Gastroesophageal sphincter (tissue), 4 donors: ENCODE measurements at regions not wholly inside any gene's neighbourhood (a gene's known extent, or its start where the extent isn't known, plus 50 kb on each side); places are given as distances from the start of the nearest gene placed in this dataset.

Experiments
- ATAC-seq: fragments of 150-250 bp; one replicate; pipeline ENCODE4 v1.9.1; 2016; ENCODE audit warnings: mild to moderate bottlenecking, moderate library complexity
- H3K27ac ChIP-seq, 4 donors: fragments of 200-600 bp; sonication (generic) in 3 of 4; 1 replicate in 3 of 4; 2 replicates in 1 of 4; pipeline ENCODE4 v1.5.1; 2016 to 2019
- H3K27me3 ChIP-seq: fragments of 200-600 bp; sonication (generic); one replicate; pipeline ENCODE4 v1.5.1; 2019
- H3K36me3 ChIP-seq, 2 donors: fragments of 200-600 bp; sonication (generic); one replicate each; pipeline ENCODE4 v1.5.1; 2019; ENCODE audit warnings: control low read depth in 1 of 2
- H3K4me1 ChIP-seq, 3 donors: fragments of 200-600 bp; sonication (generic); 1 replicate in 2 of 3; 2 replicates in 1 of 3; pipeline ENCODE4 v1.5.1; 2016 to 2019; ENCODE audit warnings: control low read depth in 2 of 3
- H3K4me3 ChIP-seq, 2 donors: fragments of 200-600 bp; sonication (generic); one replicate each; pipeline ENCODE4 v1.5.1; 2019; ENCODE audit warnings: mild to moderate bottlenecking in 1 of 2, moderate library complexity in 1 of 2
- H3K9me3 ChIP-seq, 3 donors: fragments of 200-600 bp; sonication (generic); one replicate each; pipeline ENCODE4 v1.5.1; 2017 to 2019; ENCODE audit warnings: control low read depth in 2 of 3
- EP300 ChIP-seq: sonication (generic); formaldehyde crosslinking; IDR thresholded peaks from one replicate; pipeline ENCODE4 v1.6.1; 2017; ENCODE audit warnings: antibody characterized with exemption, mild to moderate bottlenecking
- POLR2A ChIP-seq, 2 donors: fragments of 450-650 bp; IDR thresholded peaks; one replicate each; pipeline ENCODE4 v1.6.1; 2017; ENCODE audit warnings: antibody characterized with exemption in 2 of 2, mild to moderate bottlenecking in 2 of 2, moderate library complexity in 1 of 2
- POLR2AphosphoS5 ChIP-seq: sonication (generic); formaldehyde crosslinking; IDR thresholded peaks from one replicate; pipeline ENCODE4 v1.6.1; 2017; ENCODE audit warnings: antibody characterized with exemption
- WGBS, 2 donors: methylation state at CpG; one replicate each; pipeline ENCODE4 v1.1.5; 2018; ENCODE audit warnings: low coverage in 1 of 2; 5-methylcytosine and 5-hydroxymethylcytosine counted together
- TF ChIP-seq, protein P1 (sequence below), 4 experiments: fragments of 200-600 bp in 2 of 4; fragments of 450-650 bp in 2 of 4; sonication (generic) in 1 of 4; IDR thresholded peaks; one replicate each; pipeline ENCODE4 v1.5.1; 2017 to 2019; ENCODE audit warnings: antibody characterized with exemption in 4 of 4, mild to moderate bottlenecking in 2 of 4, moderate library complexity in 2 of 4

- no peak overlapping the region for H3K27ac ChIP-seq
- no peak overlapping the region for H3K4me3 ChIP-seq
- H3K4me1 ChIP-seq: no peaks in the 10 kb centered on the region
- no peaks in the 10 kb centered on the region for H3K27me3 ChIP-seq
- WGBS, 2 donors: 78 to 80% methylated on average over 4 to 7 of the region's 9 CpGs
- no peak for ATAC-seq
- no peak for TF ChIP-seq POLR2AphosphoS5
- TF ChIP-seq, protein P1, sequence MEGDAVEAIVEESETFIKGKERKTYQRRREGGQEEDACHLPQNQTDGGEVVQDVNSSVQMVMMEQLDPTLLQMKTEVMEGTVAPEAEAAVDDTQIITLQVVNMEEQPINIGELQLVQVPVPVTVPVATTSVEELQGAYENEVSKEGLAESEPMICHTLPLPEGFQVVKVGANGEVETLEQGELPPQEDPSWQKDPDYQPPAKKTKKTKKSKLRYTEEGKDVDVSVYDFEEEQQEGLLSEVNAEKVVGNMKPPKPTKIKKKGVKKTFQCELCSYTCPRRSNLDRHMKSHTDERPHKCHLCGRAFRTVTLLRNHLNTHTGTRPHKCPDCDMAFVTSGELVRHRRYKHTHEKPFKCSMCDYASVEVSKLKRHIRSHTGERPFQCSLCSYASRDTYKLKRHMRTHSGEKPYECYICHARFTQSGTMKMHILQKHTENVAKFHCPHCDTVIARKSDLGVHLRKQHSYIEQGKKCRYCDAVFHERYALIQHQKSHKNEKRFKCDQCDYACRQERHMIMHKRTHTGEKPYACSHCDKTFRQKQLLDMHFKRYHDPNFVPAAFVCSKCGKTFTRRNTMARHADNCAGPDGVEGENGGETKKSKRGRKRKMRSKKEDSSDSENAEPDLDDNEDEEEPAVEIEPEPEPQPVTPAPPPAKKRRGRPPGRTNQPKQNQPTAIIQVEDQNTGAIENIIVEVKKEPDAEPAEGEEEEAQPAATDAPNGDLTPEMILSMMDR (IDR thresholded peaks at IDR 0.05): no peak
- TF ChIP-seq EP300: no peak
- TF ChIP-seq POLR2A (IDR thresholded peaks at IDR 0.05): no peak
- no peaks in the 10 kb centered on the region for H3K9me3 ChIP-seq
- H3K36me3 ChIP-seq: no peaks in the 10 kb centered on the region
Measured at GRCh38 chr11:11069841-11070835, 212.3 kb upstream of the ZBED5 start.

- no peak overlapping the region for H3K4me3 ChIP-seq
- no peak for TF ChIP-seq POLR2A (IDR thresholded peaks at IDR 0.05)
- no peak for TF ChIP-seq POLR2AphosphoS5
- TF ChIP-seq EP300: no peak
- TF ChIP-seq, protein P1 (IDR thresholded peaks at IDR 0.05): no peak
- H3K4me1 ChIP-seq: no peaks in the 10 kb centered on the region
- H3K9me3 ChIP-seq: no peaks in the 10 kb centered on the region
- H3K27ac ChIP-seq: no peak overlapping the region
- H3K27me3 ChIP-seq: no peaks in the 10 kb centered on the region
- WGBS, 2 donors: 80% methylated on average over 2 of the region's 4 CpGs; no CpG with 5 or more reads in 1 of the 2 donors
- no peak for ATAC-seq
- H3K36me3 ChIP-seq: no peaks in the 10 kb centered on the region
Measured at GRCh38 chr11:11068113-11068512, 210.3 kb upstream of the ZBED5 start.

DNA sequence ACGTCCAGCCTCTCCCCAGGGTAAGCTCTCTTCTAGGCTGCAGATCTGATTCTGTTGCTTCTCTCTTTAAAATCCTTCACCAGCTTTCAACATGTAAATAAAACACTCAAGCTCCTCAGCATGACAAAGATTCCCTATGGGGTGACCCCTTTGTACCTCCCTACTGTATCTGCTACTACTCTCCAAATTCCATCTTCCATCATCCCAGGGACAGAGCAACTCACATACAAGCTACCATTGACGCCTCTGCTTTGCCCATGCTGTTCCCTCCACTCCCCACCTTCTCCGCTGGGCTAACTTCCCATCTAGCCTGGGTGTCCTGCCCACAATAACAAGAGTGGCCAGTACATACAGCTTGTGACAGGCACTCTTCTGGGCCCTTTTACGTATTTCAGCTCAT lies 207.5 kb upstream of the ZBED5 start:
- Histone ChIP-seq H3K9me3 (no peaks in the 10 kb centered on the region), H3K4me1 (no peaks in the 10 kb centered on the region), H3K36me3 (no peaks in the 10 kb centered on the region), H3K27ac (no peak overlapping the region), H3K4me3 (no peak overlapping the region), H3K27me3 (no peaks in the 10 kb centered on the region)
- TF ChIP-seq EP300 (no peak), POLR2AphosphoS5 (no peak), POLR2A (IDR thresholded peaks at IDR 0.05) (no peak)
- TF ChIP-seq, protein P1 (IDR thresholded peaks at IDR 0.05): no peak
- 91 to 92% methylated on average over 4 of the region's 4 CpGs for WGBS, 2 donors
- ATAC-seq: no peak

- H3K27me3 ChIP-seq: no peaks in the 10 kb centered on the region
- H3K27ac ChIP-seq: no peak overlapping the region
- no peak for ATAC-seq
- H3K9me3 ChIP-seq: peaks cover 0 to 20% (median 0%) of the 10 kb centered on the region in 3 donors
- WGBS, 2 donors: 88% methylated on average over 2 of the region's 2 CpGs; no CpG with 5 or more reads in 1 of the 2 donors
- H3K36me3 ChIP-seq: no peaks in the 10 kb centered on the region
- no peak overlapping the region for H3K4me3 ChIP-seq
- no peaks in the 10 kb centered on the region for H3K4me1 ChIP-seq
- TF ChIP-seq, protein P1 (IDR thresholded peaks at IDR 0.05): no peak
- TF ChIP-seq EP300 (no peak), POLR2A (IDR thresholded peaks at IDR 0.05) (no peak), POLR2AphosphoS5 (no peak)
Measured at GRCh38 chr11:11057472-11057854, 199.6 kb upstream of the ZBED5 start.
